Mammary epithelial cell (primary cell): ENCODE measurements at regions not wholly inside any gene's neighbourhood (a gene's known extent, or its start where the extent isn't known, plus 50 kb on each side); places are given as distances from the start of the nearest gene placed in this dataset.

Source experiments
- CTCF ChIP-seq, 2 donors: IDR thresholded peaks in 1 of 2; conservative IDR thresholded peaks in 1 of 2; 2 replicates each; pipeline ENCODE4 v1.5.1; 2011 to 2012; ENCODE audit warnings: inconsistent platforms in 2 of 2, low read length in 2 of 2, mild to moderate bottlenecking in 2 of 2, control low read depth in 1 of 2, low read depth in 1 of 2; ENCODE audit not compliant: insufficient read depth in 1 of 2; ENCODE audit errors: extremely low read depth in 1 of 2
- EZH2 ChIP-seq: IDR thresholded peaks from 2 replicates; pipeline ENCODE4 v1.6.1; 2012; ENCODE audit warnings: low read length, inconsistent platforms, borderline replicate concordance

GRCh38 chr12:38141239-38141638 lies 175.3 kb upstream of the ALG10B start:
- no peak for TF ChIP-seq CTCF (conservative IDR thresholded peaks at IDR 0.05 in 1 of 2, IDR thresholded peaks at IDR 0.05 in 1 of 2; ENCODE audit: extremely low read depth in 1 of 2, insufficient read depth in 1 of 2, low read depth in 1 of 2, low read length in 2 of 2)
- no peak for TF ChIP-seq EZH2
